ENCODE measurements at regions not wholly inside any gene's neighbourhood (a gene's known extent, or its start where the extent isn't known, plus 50 kb on each side); places are given as distances from the start of the nearest gene placed in this dataset.

- DNase-seq (no peak), ATAC-seq (no peak)
- no peaks in the 10 kb centered on the region for H3K4me1 ChIP-seq
- no peak overlapping the region for H3K27ac ChIP-seq
- no peak overlapping the region for H3K4me3 ChIP-seq
- no peaks in the 10 kb centered on the region for H3K9me3 ChIP-seq
- 89 to 91% (median 91%) methylated on average over 4 of the region's 4 CpGs for WGBS, 3 donors
- no peaks in the 10 kb centered on the region for H3K27me3 ChIP-seq (ENCODE audit: insufficient read depth in 3 of 3, low read length in 2 of 3)
- no peaks in the 10 kb centered on the region for H3K36me3 ChIP-seq (ENCODE audit: insufficient read depth in 1 of 2, low read depth in 1 of 2)
- no peak for TF ChIP-seq CTCF (IDR thresholded peaks at IDR 0.05)
- intact Hi-C loops (cut with DNase I), result no loop called here
These were observed 215.0 kb upstream of the THBS1 start for GRCh38 chr15:39365873-39366272.

GRCh38 chr15:39367596-39367995, 213.3 kb upstream of the THBS1 start:
- no peak overlapping the region for H3K4me3 ChIP-seq

GRCh38 chr15:39369768-39370167, 211.1 kb upstream of the THBS1 start:
- intact Hi-C loops (cut with DNase I), result no loop called here
- Histone ChIP-seq H3K4me1 (no peaks in the 10 kb centered on the region), H3K4me3 (no peak overlapping the region), H3K9me3 (no peaks in the 10 kb centered on the region), H3K27ac (no peak overlapping the region), H3K36me3 (ENCODE audit: insufficient read depth in 1 of 2, low read depth in 1 of 2) (no peaks in the 10 kb centered on the region), H3K27me3 (ENCODE audit: insufficient read depth in 3 of 3, low read length in 2 of 3) (no peaks in the 10 kb centered on the region)
- DNase-seq (no peak), ATAC-seq (no peak)
- TF ChIP-seq CTCF (IDR thresholded peaks at IDR 0.05), result no peak
- 36 to 71% (median 69%) methylated on average over 1 of the region's 1 CpG for WGBS, 3 donors

More at GRCh38 chr15:39367596-39367995, 213.3 kb upstream of the THBS1 start:
- Histone ChIP-seq H3K9me3 (no peaks in the 10 kb centered on the region), H3K27me3 (ENCODE audit: insufficient read depth in 3 of 3, low read length in 2 of 3) (no peaks in the 10 kb centered on the region), H3K27ac (no peak overlapping the region), H3K4me1 (no peaks in the 10 kb centered on the region), H3K36me3 (ENCODE audit: insufficient read depth in 1 of 2, low read depth in 1 of 2) (no peaks in the 10 kb centered on the region)
- TF ChIP-seq CTCF (IDR thresholded peaks at IDR 0.05), result no peak
- 50 to 80% (median 60%) methylated on average over 1 of the region's 1 CpG for WGBS, 3 donors
- intact Hi-C loops (cut with DNase I), result no loop called here
- no peak for ATAC-seq
- no peak for DNase-seq

GRCh38 chr15:39376371-39376909, 204.4 kb upstream of the THBS1 start:
- H3K4me1 ChIP-seq, result no peaks in the 10 kb centered on the region

More at GRCh38 chr15:39376371-39376909, 204.4 kb upstream of the THBS1 start:
- no peak overlapping the region for H3K4me3 ChIP-seq
- no peaks in the 10 kb centered on the region for H3K9me3 ChIP-seq
- H3K27me3 ChIP-seq (ENCODE audit: insufficient read depth in 3 of 3, low read length in 2 of 3), result no peaks in the 10 kb centered on the region
- ATAC-seq, result no peak
- no peaks in the 10 kb centered on the region for H3K36me3 ChIP-seq (ENCODE audit: insufficient read depth in 1 of 2, low read depth in 1 of 2)
- H3K27ac ChIP-seq, result no peak overlapping the region
- WGBS, 3 donors, result 86 to 93% (median 89%) methylated on average over 1 of the region's 1 CpG
- DNase-seq, result no peak
- intact Hi-C loops (cut with DNase I), result no loop called here
- TF ChIP-seq CTCF (IDR thresholded peaks at IDR 0.05), result no peak
